Esophagus (tissue), 2 donors: ENCODE measurements at regions not wholly inside any gene's neighbourhood (a gene's known extent, or its start where the extent isn't known, plus 50 kb on each side); places are given as distances from the start of the nearest gene placed in this dataset.

ENCODE experiments used
- H3K27ac ChIP-seq, 2 donors: one replicate each; pipeline ENCODE4 v1.5.1; 2013; ENCODE audit warnings: low read depth in 2 of 2, mild to moderate bottlenecking in 2 of 2, inconsistent platforms in 1 of 2, low read length in 1 of 2, moderate library complexity in 1 of 2
- H3K27me3 ChIP-seq, 2 donors: one replicate each; pipeline ENCODE4 v1.6.1; 2013; ENCODE audit warnings: low read length in 2 of 2, control low read depth in 1 of 2, mild to moderate bottlenecking in 1 of 2; ENCODE audit not compliant: insufficient read depth in 2 of 2, control insufficient read depth in 1 of 2
- H3K36me3 ChIP-seq, 2 donors: one replicate each; pipeline ENCODE4 v1.6.1; 2013; ENCODE audit warnings: low read length in 1 of 2; ENCODE audit not compliant: control insufficient read depth in 2 of 2, insufficient read depth in 2 of 2
- H3K4me1 ChIP-seq, 2 donors: one replicate each; pipeline ENCODE4 v1.6.1; 2013; ENCODE audit warnings: low read length in 1 of 2; ENCODE audit not compliant: control insufficient read depth in 2 of 2, insufficient read depth in 2 of 2
- H3K4me3 ChIP-seq, 2 donors: one replicate each; pipeline ENCODE4 v1.5.1; 2013; ENCODE audit warnings: low read length in 2 of 2, mild to moderate bottlenecking in 2 of 2, low read depth in 1 of 2, moderate library complexity in 1 of 2
- H3K9me3 ChIP-seq, 2 donors: one replicate each; pipeline ENCODE4 v1.6.1; 2013; ENCODE audit warnings: mild to moderate bottlenecking in 2 of 2, low read depth in 1 of 2, low read length in 1 of 2, moderate library complexity in 1 of 2; ENCODE audit not compliant: control insufficient read depth in 2 of 2, insufficient read depth in 1 of 2
- WGBS, 2 donors: extraction: QIAGEN DNeasy Blood & Tissue Kit; methylation state at CpG; one replicate each; pipeline ENCODE4 v1.1.7; 2013; 5-methylcytosine and 5-hydroxymethylcytosine counted together
- donor health status: healthy with polysubstance abuse.
- donor health status: Bipolar disorder and iron deficiency.

GRCh38 chr1:195439661-195440060 lies 1168.6 kb downstream of the KCNT2 start:
- Histone ChIP-seq H3K4me3 (no peak overlapping the region), H3K27me3 (no peaks in the 10 kb centered on the region), H3K9me3 (no peaks in the 10 kb centered on the region), H3K4me1 (no peaks in the 10 kb centered on the region), H3K27ac (no peak overlapping the region), H3K36me3 (no peaks in the 10 kb centered on the region)
- WGBS, 2 donors, result 89 to 90% methylated on average over 2 of the region's 2 CpGs

- H3K27me3 ChIP-seq, result no peaks in the 10 kb centered on the region
- H3K4me3 ChIP-seq, result no peak overlapping the region
- H3K4me1 ChIP-seq, result no peaks in the 10 kb centered on the region
- no peak overlapping the region for H3K27ac ChIP-seq
- 77 to 86% methylated on average over 4 of the region's 4 CpGs for WGBS, 2 donors
- no peaks in the 10 kb centered on the region for H3K36me3 ChIP-seq
- H3K9me3 ChIP-seq, result no peaks in the 10 kb centered on the region
Observed at GRCh38 chr1:195434566-195435203, 1173.6 kb downstream of the KCNT2 start.

GRCh38 chr1:195430826-195431225 lies 1177.4 kb downstream of the KCNT2 start:
- no peak overlapping the region for H3K4me3 ChIP-seq
- 84 to 89% methylated on average over 1 of the region's 1 CpG for WGBS, 2 donors

GRCh38 chr1:195428927-195429326 lies 1179.3 kb downstream of the KCNT2 start:
- Histone ChIP-seq H3K4me1 (no peaks in the 10 kb centered on the region), H3K27me3 (no peaks in the 10 kb centered on the region), H3K4me3 (no peak overlapping the region), H3K9me3 (no peaks in the 10 kb centered on the region), H3K27ac (no peak overlapping the region), H3K36me3 (no peaks in the 10 kb centered on the region)
- WGBS, 2 donors, result 88 to 92% methylated on average over 4 of the region's 4 CpGs

More at GRCh38 chr1:195430826-195431225, 1177.4 kb downstream of the KCNT2 start:
- H3K36me3 ChIP-seq, result no peaks in the 10 kb centered on the region
- no peak overlapping the region for H3K27ac ChIP-seq
- no peaks in the 10 kb centered on the region for H3K4me1 ChIP-seq
- H3K27me3 ChIP-seq, result no peaks in the 10 kb centered on the region
- H3K9me3 ChIP-seq, result no peaks in the 10 kb centered on the region

GRCh38 chr1:195415584-195415983 lies 1192.7 kb downstream of the KCNT2 start:
- Histone ChIP-seq H3K27ac (no peak overlapping the region), H3K27me3 (no peaks in the 10 kb centered on the region), H3K4me1 (no peaks in the 10 kb centered on the region), H3K36me3 (no peaks in the 10 kb centered on the region), H3K4me3 (no peak overlapping the region), H3K9me3 (no peaks in the 10 kb centered on the region)
- 91 to 97% methylated on average over 1 of the region's 1 CpG for WGBS, 2 donors

- H3K4me3 ChIP-seq, result no peak overlapping the region
- H3K9me3 ChIP-seq, result no peaks in the 10 kb centered on the region
- H3K36me3 ChIP-seq, result no peaks in the 10 kb centered on the region
- H3K4me1 ChIP-seq, result no peaks in the 10 kb centered on the region
- H3K27me3 ChIP-seq, result no peaks in the 10 kb centered on the region
- H3K27ac ChIP-seq, result no peak overlapping the region
- WGBS, 2 donors, result 45 to 50% methylated on average over 1 of the region's 1 CpG
Observed at GRCh38 chr1:195394567-195394966, 1213.7 kb downstream of the KCNT2 start.

GRCh38 chr1:195376190-195376589 lies 1232.0 kb downstream of the KCNT2 start:
- H3K27me3 ChIP-seq, result no peaks in the 10 kb centered on the region
- H3K4me3 ChIP-seq, result no peak overlapping the region
- no peaks in the 10 kb centered on the region for H3K36me3 ChIP-seq
- no peak overlapping the region for H3K27ac ChIP-seq
- no peaks in the 10 kb centered on the region for H3K9me3 ChIP-seq
- H3K4me1 ChIP-seq, result no peaks in the 10 kb centered on the region

GRCh38 chr1:195373856-195374255 lies 1234.4 kb downstream of the KCNT2 start:
- H3K27me3 ChIP-seq, result no peaks in the 10 kb centered on the region
- no peaks in the 10 kb centered on the region for H3K9me3 ChIP-seq
- 57 to 63% methylated on average over 3 of the region's 3 CpGs for WGBS, 2 donors

GRCh38 chr1:195345149-195345548 lies 1263.1 kb downstream of the KCNT2 start:
- no peaks in the 10 kb centered on the region for H3K27me3 ChIP-seq
- H3K27ac ChIP-seq, result no peak overlapping the region

More at GRCh38 chr1:195373856-195374255, 1234.4 kb downstream of the KCNT2 start:
- no peaks in the 10 kb centered on the region for H3K4me1 ChIP-seq
- no peak overlapping the region for H3K27ac ChIP-seq
- H3K36me3 ChIP-seq, result no peaks in the 10 kb centered on the region
- H3K4me3 ChIP-seq, result no peak overlapping the region

GRCh38 chr1:195337646-195338045 lies 1270.6 kb downstream of the KCNT2 start:
- H3K9me3 ChIP-seq, result no peaks in the 10 kb centered on the region
- H3K4me3 ChIP-seq, result no peak overlapping the region
- no peaks in the 10 kb centered on the region for H3K4me1 ChIP-seq
- no peak overlapping the region for H3K27ac ChIP-seq
- H3K36me3 ChIP-seq, result no peaks in the 10 kb centered on the region
- H3K27me3 ChIP-seq, result no peaks in the 10 kb centered on the region

More at GRCh38 chr1:195345149-195345548, 1263.1 kb downstream of the KCNT2 start:
- H3K9me3 ChIP-seq, result no peaks in the 10 kb centered on the region
- H3K4me3 ChIP-seq, result no peak overlapping the region
- no peaks in the 10 kb centered on the region for H3K36me3 ChIP-seq
- 59 to 62% methylated on average over 8 of the region's 8 CpGs for WGBS, 2 donors
- H3K4me1 ChIP-seq, result no peaks in the 10 kb centered on the region
